Stimulated activated CD4-positive, alpha-beta T cell treated with anti-CD3 and anti-CD28 coated beads, Interleukin-4, amount 100 ng/mL, for 1 hour (primary cell): ENCODE measurements at regions not wholly inside any gene's neighbourhood (a gene's known extent, or its start where the extent isn't known, plus 50 kb on each side); places are given as distances from the start of the nearest gene placed in this dataset.
"Not testable (repeated sequence)": the region's sequence is repeated elsewhere in the genome, so short reads cannot be mapped to it uniquely, and the experiment has no call there.

Experiments used
- DNase-seq: peaks from one replicate; pipeline ENCODE4 v3.0.0-alpha.2; 2020

- no peak for DNase-seq
Observed at GRCh38 chr4:53712408-53713020, 121.2 kb upstream of the LNX1 start.

GRCh38 chr4:53711926-53712325, 120.6 kb upstream of the LNX1 start:
- DNase-seq: no peak

GRCh38 chr4:53709693-53710092, 118.4 kb upstream of the LNX1 start:
- no peak for DNase-seq

GRCh38 chr4:53707491-53707890, 116.2 kb upstream of the LNX1 start:
- DNase-seq: no peak

GRCh38 chr4:53706422-53707032, 115.2 kb upstream of the LNX1 start:
- no peak for DNase-seq

GRCh38 chr4:53705972-53706371, 114.7 kb upstream of the LNX1 start:
- no peak for DNase-seq

- no peak for DNase-seq
Observed at GRCh38 chr4:53705151-53705764, 114.0 kb upstream of the LNX1 start.

- no peak for DNase-seq
Observed at GRCh38 chr4:53704329-53704728, 113.0 kb upstream of the LNX1 start.

GRCh38 chr4:53703267-53703655, 112.0 kb upstream of the LNX1 start:
- no peak for DNase-seq

GRCh38 chr4:53702334-53703266, 111.3 kb upstream of the LNX1 start:
- no peak for DNase-seq

- DNase-seq: not testable (repeated sequence)
Observed at GRCh38 chr4:53701260-53701659, 110.0 kb upstream of the LNX1 start.

- DNase-seq: not testable (repeated sequence)
Observed at GRCh38 chr4:53699310-53699709, 108.0 kb upstream of the LNX1 start.

- DNase-seq: no peak
Observed at GRCh38 chr4:53697016-53697685, 105.9 kb upstream of the LNX1 start.

- no peak for DNase-seq
Observed at GRCh38 chr4:53695540-53696463, 104.5 kb upstream of the LNX1 start.

GRCh38 chr4:53694666-53695065, 103.4 kb upstream of the LNX1 start:
- no peak for DNase-seq

GRCh38 chr4:53693909-53694308, 102.6 kb upstream of the LNX1 start:
- no peak for DNase-seq

- no peak for DNase-seq
Observed at GRCh38 chr4:53693408-53693807, 102.1 kb upstream of the LNX1 start.

GRCh38 chr4:53688186-53688790, 97.0 kb upstream of the LNX1 start:
- no peak for DNase-seq

GRCh38 chr4:53686521-53686920, 95.2 kb upstream of the LNX1 start:
- DNase-seq: no peak

- no peak for DNase-seq
Observed at GRCh38 chr4:53684136-53685130, 93.1 kb upstream of the LNX1 start.
